IPS DF 19.7 (cell line): ENCODE measurements at regions not wholly inside any gene's neighbourhood (a gene's known extent, or its start where the extent isn't known, plus 50 kb on each side); places are given as distances from the start of the nearest gene placed in this dataset.

Experiments used
- DNase-seq: peaks from one replicate; pipeline ENCODE4 v3.0.0-alpha.2; 2013; ENCODE audit warnings: low read depth, low spot score

GRCh38 chr19:31940396-31940795 lies 405.0 kb upstream of the ZNF507 start:
- DNase-seq: no peak

GRCh38 chr19:31943191-31943661 lies 402.2 kb upstream of the ZNF507 start:
- no peak for DNase-seq

GRCh38 chr19:31943778-31944177 lies 401.6 kb upstream of the ZNF507 start:
- DNase-seq: no peak

GRCh38 chr19:31944326-31944725 lies 401.1 kb upstream of the ZNF507 start:
- DNase-seq: no peak

- DNase-seq: no peak
These were observed 398.9 kb upstream of the ZNF507 start for GRCh38 chr19:31946491-31946890.

GRCh38 chr19:31947436-31948115 lies 397.8 kb upstream of the ZNF507 start:
- DNase-seq: no peak

- no peak for DNase-seq
These were observed 392.7 kb upstream of the ZNF507 start for GRCh38 chr19:31952693-31953092.

GRCh38 chr19:31955061-31955460 lies 390.3 kb upstream of the ZNF507 start:
- DNase-seq: no peak

- DNase-seq: no peak
These were observed 389.5 kb upstream of the ZNF507 start for GRCh38 chr19:31955884-31956283.

- no peak for DNase-seq
These were observed 388.5 kb upstream of the ZNF507 start for GRCh38 chr19:31956771-31957392.

GRCh38 chr19:31957711-31958110 lies 387.7 kb upstream of the ZNF507 start:
- no peak for DNase-seq

GRCh38 chr19:31959527-31960018 lies 385.8 kb upstream of the ZNF507 start:
- DNase-seq: no peak

- no peak for DNase-seq
These were observed 384.9 kb upstream of the ZNF507 start for GRCh38 chr19:31960474-31960873.

GRCh38 chr19:31961191-31961590 lies 384.2 kb upstream of the ZNF507 start:
- no peak for DNase-seq

- no peak for DNase-seq
These were observed 383.7 kb upstream of the ZNF507 start for GRCh38 chr19:31961667-31962066.

GRCh38 chr19:31962561-31962996 lies 382.8 kb upstream of the ZNF507 start:
- DNase-seq: no peak

GRCh38 chr19:31963746-31964145 lies 381.7 kb upstream of the ZNF507 start:
- no peak for DNase-seq

- no peak for DNase-seq
These were observed 376.4 kb upstream of the ZNF507 start for GRCh38 chr19:31969016-31969415.

- no peak for DNase-seq
These were observed 375.4 kb upstream of the ZNF507 start for GRCh38 chr19:31970027-31970461.

GRCh38 chr19:31974290-31974689 lies 371.1 kb upstream of the ZNF507 start:
- no peak for DNase-seq

GRCh38 chr19:31974941-31975340 lies 370.5 kb upstream of the ZNF507 start:
- no peak for DNase-seq

- no peak for DNase-seq
These were observed 369.9 kb upstream of the ZNF507 start for GRCh38 chr19:31975461-31975860.
